ENCODE measurements at regions not wholly inside any gene's neighbourhood (a gene's known extent, or its start where the extent isn't known, plus 50 kb on each side); places are given as distances from the start of the nearest gene placed in this dataset.

DNA sequence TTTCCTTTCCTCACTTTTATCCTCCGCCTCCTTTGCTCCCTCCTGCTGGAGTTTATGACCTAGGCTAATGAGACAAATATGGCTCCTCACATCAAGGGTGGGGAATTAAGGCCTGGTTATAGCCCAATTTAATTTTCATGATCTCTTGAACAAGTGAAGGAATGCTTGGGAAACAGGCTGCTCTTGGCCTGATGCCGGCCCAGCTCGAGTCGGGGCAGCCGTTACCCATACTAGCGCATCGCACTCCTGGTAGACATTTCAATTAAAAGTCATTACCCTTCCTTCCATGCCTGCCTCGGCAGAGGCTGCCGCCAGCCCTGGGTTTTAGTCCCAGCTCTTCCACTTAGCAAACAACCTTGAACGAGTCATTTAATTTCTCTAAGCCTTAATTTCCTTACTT lies 425.7 kb downstream of the TMEM38B start:
- no peak for TF ChIP-seq EP300 (IDR thresholded peaks at IDR 0.05)
- TF ChIP-seq, protein P1, sequence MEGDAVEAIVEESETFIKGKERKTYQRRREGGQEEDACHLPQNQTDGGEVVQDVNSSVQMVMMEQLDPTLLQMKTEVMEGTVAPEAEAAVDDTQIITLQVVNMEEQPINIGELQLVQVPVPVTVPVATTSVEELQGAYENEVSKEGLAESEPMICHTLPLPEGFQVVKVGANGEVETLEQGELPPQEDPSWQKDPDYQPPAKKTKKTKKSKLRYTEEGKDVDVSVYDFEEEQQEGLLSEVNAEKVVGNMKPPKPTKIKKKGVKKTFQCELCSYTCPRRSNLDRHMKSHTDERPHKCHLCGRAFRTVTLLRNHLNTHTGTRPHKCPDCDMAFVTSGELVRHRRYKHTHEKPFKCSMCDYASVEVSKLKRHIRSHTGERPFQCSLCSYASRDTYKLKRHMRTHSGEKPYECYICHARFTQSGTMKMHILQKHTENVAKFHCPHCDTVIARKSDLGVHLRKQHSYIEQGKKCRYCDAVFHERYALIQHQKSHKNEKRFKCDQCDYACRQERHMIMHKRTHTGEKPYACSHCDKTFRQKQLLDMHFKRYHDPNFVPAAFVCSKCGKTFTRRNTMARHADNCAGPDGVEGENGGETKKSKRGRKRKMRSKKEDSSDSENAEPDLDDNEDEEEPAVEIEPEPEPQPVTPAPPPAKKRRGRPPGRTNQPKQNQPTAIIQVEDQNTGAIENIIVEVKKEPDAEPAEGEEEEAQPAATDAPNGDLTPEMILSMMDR (IDR thresholded peaks at IDR 0.05) = no peak
